Vagina (tissue), 2 donors: ENCODE measurements at regions not wholly inside any gene's neighbourhood (a gene's known extent, or its start where the extent isn't known, plus 50 kb on each side); places are given as distances from the start of the nearest gene placed in this dataset.

Experiments used
- DNase-seq, 2 donors: peaks; one replicate each; pipeline ENCODE4 v3.0.0-alpha.2; 2017; ENCODE audit errors: extremely low spot score in 2 of 2
- H3K27ac ChIP-seq: fragments of 200-600 bp; sonication (generic); one replicate; pipeline ENCODE4 v1.5.1; 2019
- H3K27me3 ChIP-seq: fragments of 200-600 bp; sonication (generic); one replicate; pipeline ENCODE4 v1.5.1; 2019
- H3K36me3 ChIP-seq, 2 donors: fragments of 200-600 bp; sonication (generic); one replicate each; pipeline ENCODE4 v1.5.1; 2017 to 2019
- H3K4me1 ChIP-seq: fragments of 200-600 bp; sonication (generic); one replicate; pipeline ENCODE4 v1.5.1; 2019
- H3K4me3 ChIP-seq, 2 donors: fragments of 200-600 bp; sonication (generic); 1 replicate in 1 of 2; 2 replicates in 1 of 2; pipeline ENCODE4 v1.5.1; 2016 to 2019
- H3K9me3 ChIP-seq: fragments of 200-600 bp; sonication (generic); one replicate; pipeline ENCODE4 v1.5.1; 2019
- POLR2A ChIP-seq, 2 donors: fragments of 450-650 bp; IDR thresholded peaks; one replicate each; pipeline ENCODE4 v1.6.1; 2017; ENCODE audit warnings: antibody characterized with exemption in 2 of 2, mild to moderate bottlenecking in 2 of 2, moderate library complexity in 2 of 2
- POLR2AphosphoS5 ChIP-seq, 2 donors: sonication (generic); formaldehyde crosslinking; IDR thresholded peaks; one replicate each; pipeline ENCODE4 v1.9.0; 2017; ENCODE audit warnings: antibody characterized with exemption in 2 of 2, mild to moderate bottlenecking in 2 of 2, low read depth in 1 of 2; ENCODE audit not compliant: insufficient read depth in 1 of 2
- intact Hi-C: fragments of 100-400 bp; cut with DNase I; formaldehyde crosslinking; loops from one replicate; pipeline ENCODE4 v1.15.1; 2023
- TF ChIP-seq, protein P1 (sequence below), 3 experiments: fragments of 450-650 bp in 2 of 3; fragments of 200-600 bp in 1 of 3; sonication (generic) in 1 of 3; IDR thresholded peaks; one replicate each; pipeline ENCODE4 v1.5.1; 2017 to 2019; ENCODE audit warnings: antibody characterized with exemption in 3 of 3, mild to moderate bottlenecking in 2 of 3, moderate library complexity in 2 of 3

DNA sequence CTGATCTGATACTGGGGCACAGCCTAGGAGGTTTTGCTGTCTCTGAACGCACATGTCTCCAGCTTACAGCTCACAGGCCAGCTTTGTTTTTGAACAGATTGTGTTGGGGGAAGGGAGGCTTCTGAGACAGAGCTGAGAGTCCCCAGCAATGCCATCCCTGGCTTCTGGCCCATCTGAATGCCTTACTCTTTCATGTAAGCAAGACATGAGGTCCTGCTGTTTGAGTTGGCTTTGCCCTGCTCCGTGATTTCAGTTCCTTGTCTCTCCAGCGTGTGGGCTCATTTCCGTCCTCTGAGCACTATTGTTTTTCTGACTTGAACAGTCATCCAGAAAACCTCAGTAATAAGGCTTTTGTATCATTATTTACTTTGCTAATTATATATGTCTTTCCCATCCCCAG is 194.9 kb upstream of the TNP1 start:
- no peak for DNase-seq
- Histone ChIP-seq H3K4me1 (peaks cover 6% of the 10 kb centered on the region), H3K27me3 (no peaks in the 10 kb centered on the region), H3K36me3 (no peaks in the 10 kb centered on the region), H3K9me3 (no peaks in the 10 kb centered on the region), H3K4me3 (no peak overlapping the region), H3K27ac (no peak overlapping the region)
- intact Hi-C loops, result no loop called here
- TF ChIP-seq, protein P1, sequence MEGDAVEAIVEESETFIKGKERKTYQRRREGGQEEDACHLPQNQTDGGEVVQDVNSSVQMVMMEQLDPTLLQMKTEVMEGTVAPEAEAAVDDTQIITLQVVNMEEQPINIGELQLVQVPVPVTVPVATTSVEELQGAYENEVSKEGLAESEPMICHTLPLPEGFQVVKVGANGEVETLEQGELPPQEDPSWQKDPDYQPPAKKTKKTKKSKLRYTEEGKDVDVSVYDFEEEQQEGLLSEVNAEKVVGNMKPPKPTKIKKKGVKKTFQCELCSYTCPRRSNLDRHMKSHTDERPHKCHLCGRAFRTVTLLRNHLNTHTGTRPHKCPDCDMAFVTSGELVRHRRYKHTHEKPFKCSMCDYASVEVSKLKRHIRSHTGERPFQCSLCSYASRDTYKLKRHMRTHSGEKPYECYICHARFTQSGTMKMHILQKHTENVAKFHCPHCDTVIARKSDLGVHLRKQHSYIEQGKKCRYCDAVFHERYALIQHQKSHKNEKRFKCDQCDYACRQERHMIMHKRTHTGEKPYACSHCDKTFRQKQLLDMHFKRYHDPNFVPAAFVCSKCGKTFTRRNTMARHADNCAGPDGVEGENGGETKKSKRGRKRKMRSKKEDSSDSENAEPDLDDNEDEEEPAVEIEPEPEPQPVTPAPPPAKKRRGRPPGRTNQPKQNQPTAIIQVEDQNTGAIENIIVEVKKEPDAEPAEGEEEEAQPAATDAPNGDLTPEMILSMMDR (IDR thresholded peaks at IDR 0.05), result no peak
- TF ChIP-seq POLR2A (IDR thresholded peaks at IDR 0.05) (no peak), POLR2AphosphoS5 (IDR thresholded peaks at IDR 0.05; ENCODE audit: insufficient read depth in 1 of 2, low read depth in 1 of 2) (no peak)

DNA sequence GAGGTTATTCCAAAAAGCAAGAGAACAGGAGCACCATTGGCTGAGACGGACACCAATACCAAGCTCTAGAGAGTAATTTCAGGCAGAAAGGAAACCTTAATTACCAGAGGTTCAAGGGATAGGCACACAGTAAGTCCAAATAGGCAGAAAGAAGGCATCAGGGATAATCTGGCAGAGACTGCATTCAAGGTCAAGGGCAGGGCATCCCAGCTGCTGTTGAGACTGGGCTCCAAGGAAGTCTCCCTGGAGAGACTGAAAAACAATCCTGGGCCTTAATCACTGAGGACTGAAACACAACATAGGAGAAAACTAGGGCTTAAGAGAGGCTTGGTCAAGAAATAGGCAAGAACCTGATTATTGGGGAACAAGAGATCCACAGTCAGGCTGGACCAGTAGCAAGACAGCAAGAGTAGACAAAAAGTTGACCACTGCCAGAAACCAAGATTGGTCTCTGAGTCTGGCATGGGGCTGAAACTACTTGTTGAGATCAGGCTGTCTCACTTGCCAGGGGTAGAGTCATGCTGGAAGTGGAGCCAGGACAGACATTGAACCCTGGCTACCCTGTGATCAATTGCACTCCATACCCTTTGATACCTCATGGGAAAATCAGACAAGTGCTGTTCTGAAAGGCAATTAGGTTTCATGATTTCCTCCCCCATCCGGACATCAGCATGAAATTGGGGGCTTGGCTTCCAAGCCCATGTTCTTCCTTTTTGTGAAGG is 193.2 kb upstream of the TNP1 start:
- Histone ChIP-seq H3K36me3 (no peaks in the 10 kb centered on the region), H3K4me3 (no peak overlapping the region), H3K9me3 (no peaks in the 10 kb centered on the region), H3K27me3 (no peaks in the 10 kb centered on the region), H3K4me1 (peaks cover 14% of the 10 kb centered on the region), H3K27ac (no peak overlapping the region)
- intact Hi-C loops, result no loop called here
- no peak for DNase-seq
- TF ChIP-seq POLR2AphosphoS5 (IDR thresholded peaks at IDR 0.05; ENCODE audit: insufficient read depth in 1 of 2, low read depth in 1 of 2), result no peak
- TF ChIP-seq POLR2A (IDR thresholded peaks at IDR 0.05), result no peak
- TF ChIP-seq, protein P1 (IDR thresholded peaks at IDR 0.05), result no peak

DNA sequence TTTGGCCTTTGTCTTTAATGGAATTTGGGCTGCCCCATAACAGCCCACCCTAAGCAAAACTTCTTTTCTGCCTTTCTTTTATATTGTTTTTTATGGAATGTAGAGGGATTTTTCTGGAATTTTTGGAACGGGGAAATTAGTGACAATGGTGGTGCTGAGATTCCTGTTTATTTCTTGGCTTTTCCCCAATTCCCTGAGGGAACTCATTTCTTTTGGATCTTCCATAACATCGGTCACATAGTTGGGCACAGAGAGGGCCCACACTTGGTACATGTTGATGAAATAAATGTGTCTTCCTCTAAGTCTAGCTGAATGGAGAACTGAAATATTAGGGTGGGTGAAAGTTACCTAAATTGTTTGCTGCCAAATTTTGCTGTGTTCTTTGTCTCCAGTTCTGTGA is 191.6 kb upstream of the TNP1 start:
- intact Hi-C loops, result no loop called here
- H3K9me3 ChIP-seq, result no peaks in the 10 kb centered on the region
- H3K4me1 ChIP-seq, result peaks cover 19% of the 10 kb centered on the region
- no peak overlapping the region for H3K27ac ChIP-seq
- TF ChIP-seq POLR2A (IDR thresholded peaks at IDR 0.05) (no peak), POLR2AphosphoS5 (IDR thresholded peaks at IDR 0.05; ENCODE audit: insufficient read depth in 1 of 2, low read depth in 1 of 2) (no peak)
- TF ChIP-seq, protein P1 (IDR thresholded peaks at IDR 0.05), result no peak
- H3K36me3 ChIP-seq, result no peaks in the 10 kb centered on the region
- no peaks in the 10 kb centered on the region for H3K27me3 ChIP-seq
- no peak for DNase-seq
- H3K4me3 ChIP-seq, result no peak overlapping the region

DNA sequence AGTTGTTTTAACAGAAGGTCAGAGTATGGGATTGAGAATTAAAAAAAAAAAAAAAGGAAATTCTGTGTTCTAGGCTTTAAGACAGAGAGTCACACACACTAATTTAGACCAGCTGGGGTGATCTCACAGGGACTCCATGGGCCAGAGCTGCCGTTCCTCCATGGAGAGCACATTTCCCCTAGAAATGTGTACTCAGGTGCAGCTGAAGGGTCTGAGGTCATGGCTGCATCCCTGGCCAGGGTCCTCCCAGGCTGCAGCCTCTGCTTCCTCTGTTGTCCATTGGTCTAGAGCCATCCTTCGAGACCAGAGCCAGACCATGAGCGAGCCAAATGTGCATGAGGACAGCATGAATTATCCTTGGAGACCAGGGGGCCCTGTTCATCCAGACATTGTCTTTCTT is 190.1 kb upstream of the TNP1 start:
- Histone ChIP-seq H3K9me3 (no peaks in the 10 kb centered on the region), H3K4me3 (no peak overlapping the region), H3K27me3 (no peaks in the 10 kb centered on the region), H3K27ac (no peak overlapping the region), H3K36me3 (no peaks in the 10 kb centered on the region), H3K4me1 (peaks cover 19% of the 10 kb centered on the region)
- TF ChIP-seq, protein P1 (IDR thresholded peaks at IDR 0.05), result no peak
- TF ChIP-seq POLR2A (IDR thresholded peaks at IDR 0.05) (no peak), POLR2AphosphoS5 (IDR thresholded peaks at IDR 0.05; ENCODE audit: insufficient read depth in 1 of 2, low read depth in 1 of 2) (no peak)
- intact Hi-C loops, result no loop called here
- no peak for DNase-seq

DNA sequence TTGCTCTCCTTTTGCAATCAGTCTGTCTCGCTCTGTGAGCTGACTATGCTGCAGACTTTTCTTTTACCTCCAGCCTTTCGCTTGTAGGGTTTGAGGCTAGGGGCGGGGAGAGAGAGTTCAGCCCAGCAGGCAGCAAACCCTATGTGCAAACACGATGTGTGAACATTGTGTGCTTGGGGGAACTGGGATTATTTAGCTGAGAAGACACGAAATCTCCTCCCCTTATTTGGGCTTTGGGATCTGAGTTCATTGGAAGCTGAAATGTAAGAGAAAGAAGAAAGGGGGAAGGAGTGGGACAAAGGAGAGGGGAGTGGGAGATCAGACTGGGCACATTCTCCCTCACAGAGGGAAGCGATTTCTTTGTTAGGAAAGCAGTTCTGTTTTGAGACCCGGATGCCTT is 189.6 kb upstream of the TNP1 start:
- intact Hi-C loops, result no loop called here
- H3K4me1 ChIP-seq, result peaks cover 19% of the 10 kb centered on the region
- no peak overlapping the region for H3K4me3 ChIP-seq
- no peaks in the 10 kb centered on the region for H3K36me3 ChIP-seq
- TF ChIP-seq, protein P1 (IDR thresholded peaks at IDR 0.05), result no peak
- TF ChIP-seq POLR2A (IDR thresholded peaks at IDR 0.05), result no peak
- no peak for TF ChIP-seq POLR2AphosphoS5 (IDR thresholded peaks at IDR 0.05; ENCODE audit: insufficient read depth in 1 of 2, low read depth in 1 of 2)
- H3K9me3 ChIP-seq, result no peaks in the 10 kb centered on the region
- DNase-seq, result no peak
- H3K27me3 ChIP-seq, result no peaks in the 10 kb centered on the region
- H3K27ac ChIP-seq, result no peak overlapping the region
